ENCODE measurements at regions not wholly inside any gene's neighbourhood (a gene's known extent, or its start where the extent isn't known, plus 50 kb on each side); places are given as distances from the start of the nearest gene placed in this dataset.

DNA sequence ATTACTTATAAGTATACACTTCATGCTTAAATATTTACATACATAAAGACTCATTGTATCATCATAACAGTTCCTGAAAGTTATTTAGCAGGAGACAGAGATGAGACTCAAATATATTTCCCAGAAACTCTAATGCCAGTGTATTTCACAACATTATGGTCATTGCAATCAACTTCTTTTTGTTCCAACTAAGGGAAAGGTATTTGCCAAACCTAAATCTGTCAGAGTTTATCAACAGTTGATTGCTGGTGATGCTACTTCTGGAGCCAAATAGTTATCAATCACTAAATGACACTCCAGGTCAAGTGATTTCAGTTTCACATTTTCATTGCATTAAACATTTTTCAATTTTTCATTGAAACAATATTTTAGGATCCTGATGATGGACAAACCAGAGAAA, 72.1 kb upstream of the AVPR1A start:
- H3K27me3 ChIP-seq (ENCODE audit: control insufficient read depth in 2 of 2, insufficient read depth in 2 of 2, low read length in 2 of 2), result no peaks in the 10 kb centered on the region
- H3K9me3 ChIP-seq (replicated peaks in 1 of 2; ENCODE audit: control insufficient read depth in 1 of 2, insufficient read depth in 1 of 2, low read length in 2 of 2), result no peaks in the 10 kb centered on the region
- TF ChIP-seq, protein P1, sequence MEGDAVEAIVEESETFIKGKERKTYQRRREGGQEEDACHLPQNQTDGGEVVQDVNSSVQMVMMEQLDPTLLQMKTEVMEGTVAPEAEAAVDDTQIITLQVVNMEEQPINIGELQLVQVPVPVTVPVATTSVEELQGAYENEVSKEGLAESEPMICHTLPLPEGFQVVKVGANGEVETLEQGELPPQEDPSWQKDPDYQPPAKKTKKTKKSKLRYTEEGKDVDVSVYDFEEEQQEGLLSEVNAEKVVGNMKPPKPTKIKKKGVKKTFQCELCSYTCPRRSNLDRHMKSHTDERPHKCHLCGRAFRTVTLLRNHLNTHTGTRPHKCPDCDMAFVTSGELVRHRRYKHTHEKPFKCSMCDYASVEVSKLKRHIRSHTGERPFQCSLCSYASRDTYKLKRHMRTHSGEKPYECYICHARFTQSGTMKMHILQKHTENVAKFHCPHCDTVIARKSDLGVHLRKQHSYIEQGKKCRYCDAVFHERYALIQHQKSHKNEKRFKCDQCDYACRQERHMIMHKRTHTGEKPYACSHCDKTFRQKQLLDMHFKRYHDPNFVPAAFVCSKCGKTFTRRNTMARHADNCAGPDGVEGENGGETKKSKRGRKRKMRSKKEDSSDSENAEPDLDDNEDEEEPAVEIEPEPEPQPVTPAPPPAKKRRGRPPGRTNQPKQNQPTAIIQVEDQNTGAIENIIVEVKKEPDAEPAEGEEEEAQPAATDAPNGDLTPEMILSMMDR (IDR thresholded peaks at IDR 0.05), result no peak
- H3K9ac ChIP-seq (ENCODE audit: insufficient read depth, low read length, poor library complexity, severe bottlenecking), result no peak overlapping the region
- Mint-ChIP-seq H3K9me3 (peaks cover 0 to 8% (median 0%) of the 10 kb centered on the region in 7 donors), H3K4me3 (no peak overlapping the region), H3K27ac (no peak overlapping the region), H3K4me1 (no peaks in the 10 kb centered on the region), H3K27me3 (ENCODE audit: low read depth in 3 of 3) (peaks cover 0 to 3% (median 0%) of the 10 kb centered on the region in 3 donors), H3K36me3 (no peaks in the 10 kb centered on the region)
- H3K4me1 ChIP-seq (ENCODE audit: control insufficient read depth in 1 of 2, insufficient read depth in 2 of 2, low read length in 2 of 2), result no peaks in the 10 kb centered on the region
- no peak for DNase-seq
- H3K79me2 ChIP-seq (ENCODE audit: insufficient read depth, low read length), result no peaks in the 10 kb centered on the region
- H2AFZ ChIP-seq (ENCODE audit: insufficient read depth, low read depth, low read length, poor library complexity, severe bottlenecking), result no peak overlapping the region
- no peaks in the 10 kb centered on the region for H4K20me1 ChIP-seq (ENCODE audit: insufficient read depth, low read length)
- H3K27ac ChIP-seq (ENCODE audit: low read depth in 1 of 2, low read length in 2 of 2), result no peak overlapping the region
- intact Hi-C loops (cut with micrococcal nuclease), result no loop called here
- no peaks in the 10 kb centered on the region for H3K36me3 ChIP-seq (replicated peaks in 1 of 2; ENCODE audit: control insufficient read depth in 1 of 2, insufficient read depth in 2 of 2, low read length in 2 of 2)
- H3K4me3 ChIP-seq (replicated peaks in 1 of 3; ENCODE audit: low read depth in 2 of 3, low read length in 3 of 3), result no peak overlapping the region
- no peak overlapping the region for H3K4me2 ChIP-seq (replicated peaks; ENCODE audit: extremely low read depth, low read length, poor library complexity, severe bottlenecking)

DNA sequence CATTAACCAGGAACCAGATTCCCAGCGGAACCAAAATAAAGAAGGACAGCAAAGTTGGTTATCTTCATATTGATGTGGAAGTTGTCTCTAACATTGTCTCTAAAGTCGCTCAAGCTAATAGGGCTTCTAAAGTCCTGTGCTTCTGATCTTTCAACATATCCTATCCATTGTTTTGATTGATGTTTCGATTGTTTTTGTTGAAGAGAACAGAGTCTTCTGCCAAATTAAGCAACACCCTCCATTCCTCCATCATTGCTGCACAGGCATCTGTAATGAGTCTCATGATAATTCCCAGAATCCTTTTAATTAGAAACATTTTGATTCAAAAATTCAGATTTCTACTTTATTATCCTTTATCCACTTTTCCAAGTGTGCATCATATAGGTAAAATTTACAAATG, 71.6 kb upstream of the AVPR1A start:
- WGBS (ENCODE audit: insufficient coverage), result no CpG with 5 or more reads among the region's 3 CpGs
- Mint-ChIP-seq H3K4me3 (no peak overlapping the region), H3K36me3 (no peaks in the 10 kb centered on the region), H3K27me3 (ENCODE audit: low read depth in 3 of 3) (peaks cover 0 to 3% (median 0%) of the 10 kb centered on the region in 3 donors), H3K9me3 (peaks cover 0 to 9% (median 0%) of the 10 kb centered on the region in 7 donors), H3K27ac (no peak overlapping the region), H3K4me1 (no peaks in the 10 kb centered on the region)
- no peaks in the 10 kb centered on the region for H3K4me1 ChIP-seq (ENCODE audit: control insufficient read depth in 1 of 2, insufficient read depth in 2 of 2, low read length in 2 of 2)
- H3K27me3 ChIP-seq (ENCODE audit: control insufficient read depth in 2 of 2, insufficient read depth in 2 of 2, low read length in 2 of 2), result no peaks in the 10 kb centered on the region
- H3K27ac ChIP-seq (ENCODE audit: low read depth in 1 of 2, low read length in 2 of 2), result no peak overlapping the region
- H3K9me3 ChIP-seq (replicated peaks in 1 of 2; ENCODE audit: control insufficient read depth in 1 of 2, insufficient read depth in 1 of 2, low read length in 2 of 2), result no peaks in the 10 kb centered on the region
- no peak overlapping the region for H2AFZ ChIP-seq (ENCODE audit: insufficient read depth, low read depth, low read length, poor library complexity, severe bottlenecking)
- no peaks in the 10 kb centered on the region for H4K20me1 ChIP-seq (ENCODE audit: insufficient read depth, low read length)
- TF ChIP-seq, protein P1 (IDR thresholded peaks at IDR 0.05), result no peak
- no peak overlapping the region for H3K9ac ChIP-seq (ENCODE audit: insufficient read depth, low read length, poor library complexity, severe bottlenecking)
- DNase-seq, result no peak
- H3K36me3 ChIP-seq (replicated peaks in 1 of 2; ENCODE audit: control insufficient read depth in 1 of 2, insufficient read depth in 2 of 2, low read length in 2 of 2), result no peaks in the 10 kb centered on the region
- H3K4me3 ChIP-seq (replicated peaks in 1 of 3; ENCODE audit: low read depth in 2 of 3, low read length in 3 of 3), result no peak overlapping the region
- intact Hi-C loops (cut with micrococcal nuclease), result no loop called here
- H3K4me2 ChIP-seq (replicated peaks; ENCODE audit: extremely low read depth, low read length, poor library complexity, severe bottlenecking), result no peak overlapping the region
- H3K79me2 ChIP-seq (ENCODE audit: insufficient read depth, low read length), result no peaks in the 10 kb centered on the region
